ENCODE measurements at regions not wholly inside any gene's neighbourhood (a gene's known extent, or its start where the extent isn't known, plus 50 kb on each side); places are given as distances from the start of the nearest gene placed in this dataset.

DNA sequence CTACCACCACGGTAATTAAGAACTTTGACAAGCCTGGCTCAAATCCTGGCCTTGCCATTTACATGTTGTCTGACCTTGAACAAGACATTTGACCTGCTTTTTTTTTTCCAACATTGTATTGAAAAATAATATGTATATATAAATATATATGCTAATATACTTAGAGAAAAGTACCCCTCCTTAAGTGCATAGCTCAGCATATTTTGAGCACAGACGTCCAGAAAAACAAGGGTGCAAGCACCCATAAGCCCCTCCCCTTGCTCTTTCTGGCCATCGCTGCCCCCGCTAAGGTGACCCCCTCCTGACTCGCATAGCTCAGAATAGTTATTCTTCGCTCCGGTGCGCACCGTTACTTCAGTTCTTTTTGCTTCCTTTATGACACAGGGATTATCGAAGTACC is 742.0 kb upstream of the FRG1 start:
- Histone ChIP-seq H3K4me1 (ENCODE audit: control insufficient read depth in 1 of 2, insufficient read depth in 1 of 2, low read depth in 1 of 2, low read length in 1 of 2) (no peaks in the 10 kb centered on the region), H3K4me3 (ENCODE audit: low read depth in 1 of 2, low read length in 1 of 2) (no peak overlapping the region), H3K9me3 (no peaks in the 10 kb centered on the region), H3K36me3 (no peaks in the 10 kb centered on the region), H3K27me3 (no peaks in the 10 kb centered on the region), H3K27ac (no peak overlapping the region)
- no peak for TF ChIP-seq CTCF (IDR thresholded peaks at IDR 0.05)

GRCh38 chr4:189200353-189200752 is 740.3 kb upstream of the FRG1 start:
- no peaks in the 10 kb centered on the region for H3K4me1 ChIP-seq (ENCODE audit: control insufficient read depth in 1 of 2, insufficient read depth in 1 of 2, low read depth in 1 of 2, low read length in 1 of 2)
- no peak overlapping the region for H3K27ac ChIP-seq
- H3K36me3 ChIP-seq, result no peaks in the 10 kb centered on the region
- H3K27me3 ChIP-seq, result no peaks in the 10 kb centered on the region
- no peak for TF ChIP-seq CTCF (IDR thresholded peaks at IDR 0.05)
- no peaks in the 10 kb centered on the region for H3K9me3 ChIP-seq
- H3K4me3 ChIP-seq (ENCODE audit: low read depth in 1 of 2, low read length in 1 of 2), result no peak overlapping the region

DNA sequence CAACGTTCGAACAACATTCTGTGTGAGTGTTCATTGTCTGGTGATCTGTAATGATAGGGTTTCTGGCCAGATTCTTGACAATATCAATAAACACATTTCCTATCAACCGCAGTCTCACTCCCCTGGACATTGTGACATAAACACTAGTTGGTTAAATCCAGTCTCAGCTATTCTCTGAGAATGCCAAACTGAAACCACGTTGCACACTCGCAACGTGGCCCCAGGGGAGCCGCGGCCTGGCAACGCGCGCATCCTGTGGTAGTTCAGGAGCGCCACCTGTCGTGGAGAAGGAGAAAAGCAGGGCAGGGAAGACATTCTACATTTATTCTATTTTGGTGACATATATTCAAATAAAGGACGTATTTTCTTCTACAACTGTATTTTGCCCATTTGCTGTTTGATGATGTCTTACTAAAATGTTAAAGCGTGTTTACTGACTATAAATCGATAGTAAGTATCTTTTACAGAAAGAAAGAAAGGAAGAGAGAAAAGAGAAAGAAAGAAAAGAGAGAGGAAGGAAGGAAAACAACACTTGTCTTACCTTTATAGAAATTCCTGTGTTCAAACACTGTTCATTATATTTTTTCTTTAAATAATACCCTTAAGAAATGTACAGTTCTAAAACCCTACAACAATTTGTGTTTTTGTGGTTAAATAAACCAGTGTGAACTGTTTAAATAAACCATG is 738.3 kb upstream of the FRG1 start:
- no peaks in the 10 kb centered on the region for H3K27me3 ChIP-seq
- no peaks in the 10 kb centered on the region for H3K9me3 ChIP-seq
- peak; percentile 48 for TF ChIP-seq CTCF (IDR thresholded peaks at IDR 0.05)
- H3K36me3 ChIP-seq, result no peaks in the 10 kb centered on the region
- no peaks in the 10 kb centered on the region for H3K4me1 ChIP-seq (ENCODE audit: control insufficient read depth in 1 of 2, insufficient read depth in 1 of 2, low read depth in 1 of 2, low read length in 1 of 2)
- H3K27ac ChIP-seq, result no peak overlapping the region
- no peak overlapping the region for H3K4me3 ChIP-seq (ENCODE audit: low read depth in 1 of 2, low read length in 1 of 2)

DNA sequence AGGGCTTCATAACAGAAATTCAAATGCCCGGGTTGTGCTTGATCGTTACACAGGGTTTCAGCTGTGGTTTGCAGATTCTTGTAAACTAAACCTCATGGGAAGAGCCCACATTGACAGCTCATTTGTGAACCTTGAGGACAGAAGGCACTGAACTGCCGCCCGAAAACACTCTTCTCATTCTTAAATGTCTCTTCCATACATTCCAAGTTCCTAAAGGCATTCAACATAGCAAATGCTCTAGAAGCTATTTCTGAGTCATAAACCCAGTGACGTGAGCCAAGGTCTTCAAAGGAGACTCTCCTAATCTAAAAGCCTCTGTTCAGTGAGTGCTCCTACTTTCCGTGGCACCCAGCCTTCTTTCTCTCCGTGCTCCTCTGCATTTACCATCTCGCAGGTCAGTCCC is 737.8 kb upstream of the FRG1 start:
- H3K27me3 ChIP-seq, result no peaks in the 10 kb centered on the region
- H3K36me3 ChIP-seq, result no peaks in the 10 kb centered on the region
- H3K4me3 ChIP-seq (ENCODE audit: low read depth in 1 of 2, low read length in 1 of 2), result no peak overlapping the region
- H3K9me3 ChIP-seq, result no peaks in the 10 kb centered on the region
- no peak for TF ChIP-seq CTCF (IDR thresholded peaks at IDR 0.05)
- no peak overlapping the region for H3K27ac ChIP-seq
- no peaks in the 10 kb centered on the region for H3K4me1 ChIP-seq (ENCODE audit: control insufficient read depth in 1 of 2, insufficient read depth in 1 of 2, low read depth in 1 of 2, low read length in 1 of 2)

DNA sequence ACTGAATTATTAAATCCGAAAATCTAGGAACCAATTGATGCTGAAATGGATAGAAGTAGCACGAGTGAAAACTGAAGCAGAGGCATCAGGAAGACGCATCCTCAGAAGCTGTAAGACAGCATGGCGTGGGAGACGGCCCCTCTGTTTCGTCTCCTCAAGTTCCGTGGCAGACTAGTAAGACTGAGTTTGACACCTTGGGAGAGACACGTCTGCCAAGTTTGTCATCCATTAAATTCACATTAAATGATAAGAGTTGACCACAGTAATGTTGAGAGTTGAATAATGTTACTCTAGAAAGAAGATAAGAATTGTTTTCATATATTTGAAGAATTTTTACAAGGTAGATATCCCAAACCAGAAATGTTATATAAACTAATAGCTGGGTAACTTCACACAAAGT is 736.1 kb upstream of the FRG1 start:
- H3K27ac ChIP-seq, result no peak overlapping the region
- no peak overlapping the region for H3K4me3 ChIP-seq (ENCODE audit: low read depth in 1 of 2, low read length in 1 of 2)
- no peaks in the 10 kb centered on the region for H3K9me3 ChIP-seq
- H3K36me3 ChIP-seq, result no peaks in the 10 kb centered on the region
- H3K27me3 ChIP-seq, result no peaks in the 10 kb centered on the region
- no peak for TF ChIP-seq CTCF (IDR thresholded peaks at IDR 0.05)
- H3K4me1 ChIP-seq (ENCODE audit: control insufficient read depth in 1 of 2, insufficient read depth in 1 of 2, low read depth in 1 of 2, low read length in 1 of 2), result no peaks in the 10 kb centered on the region

Data from neutrophil (primary cell).